Neuron (in vitro differentiated cells): ENCODE measurements at regions not wholly inside any gene's neighbourhood (a gene's known extent, or its start where the extent isn't known, plus 50 kb on each side); places are given as distances from the start of the nearest gene placed in this dataset.

Source experiments
- H2AFZ ChIP-seq: one replicate; pipeline ENCODE4 v1.6.1; 2013; ENCODE audit warnings: low read depth, mild to moderate bottlenecking, inconsistent platforms, low read length, moderate library complexity
- H3K27me3 ChIP-seq: one replicate; pipeline ENCODE4 v1.6.1; 2013; ENCODE audit warnings: low read length; ENCODE audit not compliant: insufficient read depth
- H3K36me3 ChIP-seq: one replicate; pipeline ENCODE4 v1.6.1; 2013; ENCODE audit warnings: low read length; ENCODE audit not compliant: insufficient read depth
- H3K4me1 ChIP-seq: one replicate; pipeline ENCODE4 v1.6.1; 2013; ENCODE audit warnings: low read length; ENCODE audit not compliant: insufficient read depth
- H3K4me3 ChIP-seq: 2 replicates; pipeline ENCODE4 v1.5.1; 2013; ENCODE audit warnings: mild to moderate bottlenecking, low read length, moderate library complexity
- H3K9me3 ChIP-seq: one replicate; pipeline ENCODE4 v1.6.1; 2013; ENCODE audit warnings: low read length

DNA sequence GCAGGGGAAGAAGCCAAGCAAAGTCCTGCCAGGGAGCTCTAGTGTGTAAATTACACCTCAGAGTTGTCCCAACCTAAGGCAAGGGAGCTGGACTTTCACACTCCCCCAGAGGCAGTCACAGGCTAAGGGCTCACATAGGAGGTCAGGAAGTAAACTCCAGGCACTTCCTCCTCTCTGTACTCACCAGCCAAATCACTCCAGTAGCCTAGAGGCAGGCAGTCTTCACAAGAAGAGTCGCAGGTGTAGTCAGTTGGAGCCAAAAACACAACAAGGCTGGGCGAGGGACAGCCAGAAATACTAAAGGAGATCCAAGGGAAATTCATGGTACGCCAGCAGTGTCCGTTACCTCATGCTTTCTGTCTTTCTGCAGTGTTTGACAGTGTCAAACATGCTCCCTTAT is 205.0 kb downstream of the C1D start:
- H3K9me3 ChIP-seq, result no peaks in the 10 kb centered on the region

GRCh38 chr2:67858886-67859285 is 203.9 kb downstream of the C1D start:
- Histone ChIP-seq H3K4me3 (no peak overlapping the region), H3K36me3 (no peaks in the 10 kb centered on the region), H3K27me3 (no peaks in the 10 kb centered on the region), H3K4me1 (no peaks in the 10 kb centered on the region), H2AFZ (no peak overlapping the region), H3K9me3 (no peaks in the 10 kb centered on the region)

More for the DNA sequence above, 205.0 kb downstream of the C1D start:
- H3K27me3 ChIP-seq, result no peaks in the 10 kb centered on the region
- H3K4me3 ChIP-seq, result no peak overlapping the region
- no peak overlapping the region for H2AFZ ChIP-seq
- H3K4me1 ChIP-seq, result no peaks in the 10 kb centered on the region
- H3K36me3 ChIP-seq, result no peaks in the 10 kb centered on the region

- H3K4me1 ChIP-seq, result no peaks in the 10 kb centered on the region
- H3K9me3 ChIP-seq, result no peaks in the 10 kb centered on the region
- H3K36me3 ChIP-seq, result no peaks in the 10 kb centered on the region
- H2AFZ ChIP-seq, result no peak overlapping the region
- H3K27me3 ChIP-seq, result no peaks in the 10 kb centered on the region
- no peak overlapping the region for H3K4me3 ChIP-seq
Measured at GRCh38 chr2:67865917-67866316, 196.9 kb downstream of the C1D start.

DNA sequence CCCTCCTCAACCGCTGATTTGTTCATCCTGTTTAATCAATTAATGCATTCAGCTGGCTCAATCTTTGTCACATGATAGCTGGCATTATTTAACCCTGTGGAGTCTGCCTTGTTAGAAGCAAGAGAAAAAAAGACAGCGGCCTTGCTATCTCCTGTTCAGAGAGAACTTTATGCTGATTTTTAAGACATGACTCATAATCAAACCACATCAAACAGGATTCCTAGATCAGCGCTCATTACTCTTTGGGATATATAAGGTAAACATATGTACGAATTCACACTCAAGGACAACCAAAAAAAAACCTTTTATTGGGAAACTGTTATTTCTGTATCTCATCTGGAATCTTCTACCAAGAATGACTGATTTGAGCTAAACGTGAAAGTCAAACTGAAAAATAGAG is 195.1 kb downstream of the C1D start:
- H3K4me1 ChIP-seq, result no peaks in the 10 kb centered on the region
- no peaks in the 10 kb centered on the region for H3K27me3 ChIP-seq
- H3K4me3 ChIP-seq, result no peak overlapping the region
- no peaks in the 10 kb centered on the region for H3K36me3 ChIP-seq
- H2AFZ ChIP-seq, result no peak overlapping the region
- H3K9me3 ChIP-seq, result no peaks in the 10 kb centered on the region

DNA sequence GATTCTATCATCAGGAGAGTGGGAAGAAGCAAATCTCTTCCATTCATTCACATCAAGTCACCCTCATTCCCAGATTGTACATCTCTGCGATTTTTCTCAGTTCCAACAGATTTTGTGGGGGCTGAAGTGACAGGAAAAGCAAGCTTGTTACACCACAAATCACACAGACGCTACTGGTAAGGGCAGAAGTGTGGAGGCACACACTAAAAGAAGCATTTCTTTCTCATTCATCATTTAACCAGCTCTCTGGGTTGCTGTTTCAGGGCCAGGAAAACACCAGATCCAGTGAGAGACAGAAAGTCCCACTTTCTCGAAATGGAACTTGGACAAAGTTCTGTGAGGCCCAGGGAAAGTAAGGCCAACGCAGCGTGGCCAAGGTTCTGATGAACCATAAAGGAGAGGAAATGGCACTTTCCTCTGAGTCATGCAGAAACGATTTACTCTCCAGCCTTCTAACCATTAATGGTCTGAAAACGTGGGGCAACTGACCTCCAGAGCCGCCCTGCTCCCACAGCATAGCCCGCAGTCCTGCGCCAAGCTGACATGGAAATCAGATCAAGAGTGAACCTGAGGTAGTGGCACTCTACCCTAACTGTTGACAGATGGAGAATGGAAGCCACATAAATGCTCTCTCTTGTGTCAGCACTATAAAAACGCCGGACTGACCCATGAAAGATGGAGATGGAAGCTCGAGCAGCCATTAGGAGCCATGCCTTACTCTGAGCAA is 191.0 kb downstream of the C1D start:
- Histone ChIP-seq H2AFZ (no peak overlapping the region), H3K9me3 (no peaks in the 10 kb centered on the region), H3K36me3 (no peaks in the 10 kb centered on the region), H3K4me1 (no peaks in the 10 kb centered on the region), H3K27me3 (no peaks in the 10 kb centered on the region), H3K4me3 (no peak overlapping the region)

GRCh38 chr2:67872481-67872880 is 190.3 kb downstream of the C1D start:
- Histone ChIP-seq H3K36me3 (no peaks in the 10 kb centered on the region), H3K27me3 (no peaks in the 10 kb centered on the region), H3K4me3 (no peak overlapping the region), H2AFZ (no peak overlapping the region), H3K9me3 (no peaks in the 10 kb centered on the region), H3K4me1 (no peaks in the 10 kb centered on the region)

DNA sequence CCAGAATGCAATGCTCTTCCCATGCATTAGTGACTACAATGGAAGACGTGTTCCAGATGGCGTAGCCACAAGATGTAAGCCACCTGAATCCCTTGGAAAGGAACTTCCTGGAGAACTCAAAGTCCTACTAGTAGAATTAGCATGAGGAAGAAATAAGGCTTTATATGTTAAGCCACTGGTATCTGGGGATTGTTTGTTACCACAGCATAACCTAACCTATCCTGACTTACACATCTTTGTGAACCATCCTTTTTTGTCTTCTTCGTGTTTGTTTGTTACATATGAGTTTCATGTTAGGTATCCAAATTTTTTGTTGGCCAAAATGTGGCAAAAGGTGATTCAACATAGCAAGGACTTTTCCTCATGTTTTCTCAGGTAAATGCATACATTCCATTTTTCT is 188.9 kb downstream of the C1D start:
- Histone ChIP-seq H3K4me3 (no peak overlapping the region), H2AFZ (no peak overlapping the region), H3K36me3 (no peaks in the 10 kb centered on the region), H3K9me3 (no peaks in the 10 kb centered on the region), H3K27me3 (no peaks in the 10 kb centered on the region), H3K4me1 (no peaks in the 10 kb centered on the region)

DNA sequence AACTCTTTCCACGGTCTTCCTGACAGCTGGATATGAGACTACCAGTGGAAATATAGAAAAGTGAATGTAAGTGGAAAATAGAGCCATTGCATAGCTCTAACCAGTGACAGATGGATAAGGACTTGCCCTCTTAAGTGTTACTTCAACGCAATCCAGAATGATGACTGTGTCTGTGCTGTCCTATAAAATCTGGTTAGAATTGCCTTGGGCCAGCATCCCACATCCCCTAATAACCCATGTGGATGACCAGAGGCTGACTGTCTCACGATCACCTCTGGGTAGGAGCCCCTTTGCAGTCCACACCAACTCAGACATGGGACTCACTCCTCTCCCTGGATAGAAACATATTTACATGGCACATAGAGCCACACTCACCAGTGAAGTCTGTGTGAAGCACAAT is 186.6 kb downstream of the C1D start:
- H3K4me3 ChIP-seq, result no peak overlapping the region
- no peaks in the 10 kb centered on the region for H3K4me1 ChIP-seq
- H3K9me3 ChIP-seq, result no peaks in the 10 kb centered on the region
- H2AFZ ChIP-seq, result no peak overlapping the region
- H3K27me3 ChIP-seq, result no peaks in the 10 kb centered on the region
- no peaks in the 10 kb centered on the region for H3K36me3 ChIP-seq

GRCh38 chr2:67877301-67877700 is 185.5 kb downstream of the C1D start:
- Histone ChIP-seq H3K9me3 (no peaks in the 10 kb centered on the region), H3K36me3 (no peaks in the 10 kb centered on the region), H3K4me3 (no peak overlapping the region), H3K4me1 (no peaks in the 10 kb centered on the region), H3K27me3 (no peaks in the 10 kb centered on the region), H2AFZ (no peak overlapping the region)

GRCh38 chr2:67878743-67879142 is 184.1 kb downstream of the C1D start:
- no peaks in the 10 kb centered on the region for H3K36me3 ChIP-seq
- H3K4me3 ChIP-seq, result no peak overlapping the region
- no peaks in the 10 kb centered on the region for H3K9me3 ChIP-seq
- H3K4me1 ChIP-seq, result no peaks in the 10 kb centered on the region
- no peaks in the 10 kb centered on the region for H3K27me3 ChIP-seq
- H2AFZ ChIP-seq, result no peak overlapping the region

DNA sequence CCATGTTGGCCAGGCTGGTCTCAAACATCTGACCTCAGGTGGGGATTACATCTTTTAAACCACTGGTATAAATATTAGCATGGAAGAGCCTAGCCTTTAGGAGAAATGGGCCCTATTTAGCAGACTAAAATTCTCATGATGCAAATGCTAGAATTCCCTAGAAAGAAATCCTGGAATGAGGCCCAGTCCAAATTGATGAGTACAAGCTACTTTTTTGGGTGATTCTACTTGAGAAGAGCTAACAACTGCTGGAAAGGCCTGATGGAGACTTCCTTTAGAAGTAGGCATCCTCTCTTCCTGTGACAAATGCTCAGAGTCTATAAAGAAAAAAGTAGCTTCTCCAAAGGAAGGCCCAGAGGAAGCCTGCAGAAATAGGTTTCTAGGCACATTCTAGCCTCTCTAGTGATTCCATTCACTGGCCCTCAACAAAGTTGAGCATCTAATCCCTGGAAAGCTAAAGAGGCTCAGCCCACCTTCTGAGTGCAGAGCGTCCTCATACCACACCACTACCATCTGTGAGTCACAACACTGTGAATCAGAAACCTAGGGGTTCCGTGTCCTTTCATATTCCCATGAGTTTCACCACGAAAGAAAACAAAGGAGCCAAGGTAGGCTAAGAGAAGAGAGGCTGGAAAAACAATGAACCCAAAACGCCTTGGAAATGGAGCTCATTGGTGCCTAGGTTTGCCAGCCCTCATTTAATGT is 183.1 kb downstream of the C1D start:
- Histone ChIP-seq H3K4me1 (no peaks in the 10 kb centered on the region), H3K9me3 (no peaks in the 10 kb centered on the region), H2AFZ (no peak overlapping the region), H3K4me3 (no peak overlapping the region), H3K36me3 (no peaks in the 10 kb centered on the region), H3K27me3 (no peaks in the 10 kb centered on the region)

- H2AFZ ChIP-seq, result no peak overlapping the region
- no peaks in the 10 kb centered on the region for H3K4me1 ChIP-seq
- no peaks in the 10 kb centered on the region for H3K36me3 ChIP-seq
- H3K27me3 ChIP-seq, result no peaks in the 10 kb centered on the region
- no peaks in the 10 kb centered on the region for H3K9me3 ChIP-seq
- no peak overlapping the region for H3K4me3 ChIP-seq
Measured at GRCh38 chr2:67880291-67880761, 182.5 kb downstream of the C1D start.

- H3K4me3 ChIP-seq, result no peak overlapping the region
- no peak overlapping the region for H2AFZ ChIP-seq
- no peaks in the 10 kb centered on the region for H3K27me3 ChIP-seq
- H3K36me3 ChIP-seq, result no peaks in the 10 kb centered on the region
- H3K9me3 ChIP-seq, result no peaks in the 10 kb centered on the region
- H3K4me1 ChIP-seq, result no peaks in the 10 kb centered on the region
Measured at GRCh38 chr2:67881816-67882215, 181.0 kb downstream of the C1D start.
